HCT116 (cell line): ENCODE measurements at regions not wholly inside any gene's neighbourhood (a gene's known extent, or its start where the extent isn't known, plus 50 kb on each side); places are given as distances from the start of the nearest gene placed in this dataset.

Experiments used
- ATAC-seq: fragments of 200-7000 bp; cut with Tn5 transposase; 2 replicates; pipeline ENCODE4 v1.9.1; 2020; ENCODE audit warnings: mild to moderate bottlenecking, moderate library complexity
- BruUV-seq: library from RNA; stranded (reverse); fragments of 400-500 nt; replicated peaks from 2 replicates; lab custom pipeline; 2021; lab: Mats Ljungman, UMichigan
- CTCF ChIA-PET: fragments of 300-600 bp; sonication (Branson Sonifier 250); formaldehyde crosslinking; loops from one replicate; lab custom pipeline; 2021; ENCODE audit warnings: antibody characterized with exemption; lab: Charles Lee
- POLR2A ChIA-PET: fragments of 300-600, 350-600 bp; sonication (Branson Sonifier 250); formaldehyde crosslinking; loops from one replicate; lab custom pipeline; 2021; ENCODE audit warnings: antibody characterized with exemption; lab: Charles Lee
- RAD21 ChIA-PET, 2 experiments: fragments of 300-600 bp; sonication (Branson Sonifier 250); formaldehyde crosslinking; loops; one replicate each; lab custom pipeline; 2023; ENCODE audit warnings: low total read pairs in 2 of 2; ENCODE audit not compliant: uncharacterized antibody in 2 of 2, unreplicated experiment in 2 of 2, low non-redundant PET in 1 of 2; lab: Charles Lee
- DNase-seq: peaks from one replicate; pipeline ENCODE4 v3.0.0-alpha.2; 2010; ENCODE audit warnings: low read depth, low spot score
- H2AFZ ChIP-seq: fragments of 200-600 bp; shearing (Covaris generic), sonication (generic); 2 replicates; pipeline ENCODE4 v1.6.1; 2017; ENCODE audit warnings: low read depth, mixed run types, mixed read lengths, antibody characterized with exemption, low read length; ENCODE audit not compliant: poor library complexity, severe bottlenecking
- H3K27ac ChIP-seq: 2 replicates; pipeline ENCODE4 v1.5.1; 2012; ENCODE audit warnings: low read depth, low read length
- H3K27me3 ChIP-seq: fragments of 200-600 bp; sonication (generic); 2 replicates; pipeline ENCODE4 v1.6.1; 2016; ENCODE audit warnings: mixed run types, low read length, mixed read lengths; ENCODE audit not compliant: insufficient read depth
- H3K36me3 ChIP-seq, 2 experiments: fragments of 200-500 bp in 1 of 2; fragments of 200-600 bp in 1 of 2; sonication (Bioruptor generic) in 1 of 2; sonication (generic) in 1 of 2; 2 replicates each; pipeline versions ENCODE4 v1.5.1 to v1.6.1; 2014 to 2016; ENCODE audit warnings: low read length in 2 of 2, inconsistent platforms in 1 of 2, mixed read lengths in 1 of 2, mixed run types in 1 of 2; ENCODE audit not compliant: insufficient read depth in 2 of 2, control insufficient read depth in 1 of 2
- H3K4me1 ChIP-seq, 2 experiments: fragments of 200-600 bp in 1 of 2; sonication (generic) in 1 of 2; 2 replicates each; pipeline versions ENCODE4 v1.5.1 to v1.6.1; 2012 to 2017; ENCODE audit warnings: low read length in 2 of 2, inconsistent platforms in 1 of 2, mild to moderate bottlenecking in 1 of 2, mixed read lengths in 1 of 2, mixed run types in 1 of 2, moderate library complexity in 1 of 2; ENCODE audit not compliant: insufficient read depth in 2 of 2, control insufficient read depth in 1 of 2
- H3K4me2 ChIP-seq: fragments of 200-600 bp; sonication (generic); 2 replicates; pipeline ENCODE4 v1.6.1; 2017; ENCODE audit warnings: mixed run types, low read length, mixed read lengths
- H3K4me3 ChIP-seq, 2 experiments: fragments of 200-600 bp in 1 of 2; sonication (generic) in 1 of 2; replicated peaks in 1 of 2; 2 replicates each; pipeline ENCODE4 v1.5.1; 2011 to 2016; ENCODE audit warnings: low read length in 2 of 2, control low read depth in 1 of 2, low read depth in 1 of 2, mild to moderate bottlenecking in 1 of 2, mixed read lengths in 1 of 2, mixed run types in 1 of 2
- H3K79me2 ChIP-seq: fragments of 200-600 bp; sonication (generic); 2 replicates; pipeline ENCODE4 v1.6.1; 2017; ENCODE audit warnings: mild to moderate bottlenecking, mixed run types, low read length, moderate library complexity, mixed read lengths; ENCODE audit not compliant: insufficient read depth
- H3K9ac ChIP-seq: fragments of 200-600 bp; sonication (generic); 2 replicates; pipeline ENCODE4 v1.6.1; 2016; ENCODE audit warnings: low read length, mixed read lengths
- H3K9me2 ChIP-seq: fragments of 200-600 bp; sonication (generic), shearing (Covaris generic); 2 replicates; pipeline ENCODE4 v1.6.1; 2017; ENCODE audit warnings: mixed run types, mild to moderate bottlenecking, moderate library complexity; ENCODE audit not compliant: insufficient read depth
- H3K9me3 ChIP-seq, 2 experiments: fragments of 200-500 bp in 1 of 2; fragments of 200-600 bp in 1 of 2; sonication (Bioruptor generic) in 1 of 2; sonication (generic) in 1 of 2; 2 replicates each; pipeline ENCODE4 v1.6.1; 2014 to 2017; ENCODE audit warnings: low read length in 2 of 2, mixed read lengths in 2 of 2, inconsistent platforms in 1 of 2, low read depth in 1 of 2, mild to moderate bottlenecking in 1 of 2, mixed run types in 1 of 2, moderate library complexity in 1 of 2; ENCODE audit not compliant: control insufficient read depth in 1 of 2, insufficient read depth in 1 of 2
- H4K20me1 ChIP-seq: fragments of 200-600 bp; sonication (generic), shearing (Covaris generic); 2 replicates; pipeline ENCODE4 v1.6.1; 2017; ENCODE audit warnings: mixed run types, mild to moderate bottlenecking, moderate library complexity; ENCODE audit not compliant: insufficient read depth
- CEBPB ChIP-seq: IDR thresholded peaks from 2 replicates; pipeline ENCODE4 v1.6.1; 2012; ENCODE audit warnings: low read depth
- POLR2A ChIP-seq: IDR thresholded peaks from 2 replicates; pipeline ENCODE4 v1.7.0; 2011; ENCODE audit warnings: borderline replicate concordance; ENCODE audit not compliant: insufficient read depth, insufficient read length; ENCODE audit errors: extremely low read depth
- POLR2AphosphoS5 ChIP-seq: IDR thresholded peaks from 2 replicates; pipeline ENCODE4 v1.6.1; 2011; ENCODE audit warnings: mild to moderate bottlenecking, low read depth, low read length, moderate library complexity
- SIN3A ChIP-seq: IDR thresholded peaks from 2 replicates; pipeline ENCODE4 v1.6.1; 2012; ENCODE audit warnings: low read depth
- SP1 ChIP-seq: IDR thresholded peaks from 2 replicates; pipeline ENCODE4 v1.6.1; 2012; ENCODE audit warnings: low read depth
- TCF7L2 ChIP-seq: IDR thresholded peaks from 2 replicates; pipeline ENCODE4 v1.7.0; 2011; ENCODE audit warnings: borderline replicate concordance, inconsistent platforms; ENCODE audit not compliant: insufficient read depth, insufficient read length; ENCODE audit errors: extremely low read depth
- ZFX ChIP-seq: fragments of 450-650 bp; IDR thresholded peaks from 2 replicates; pipeline ENCODE4 v1.6.1; 2017
- intact Hi-C: fragments of 100-400 bp; cut with micrococcal nuclease; formaldehyde crosslinking; loops from 2 replicates; pipeline ENCODE4 v1.10.0; 2022
- TF ChIP-seq, protein P1 (sequence below): IDR thresholded peaks from 2 replicates; pipeline ENCODE4 v1.6.1; 2011; ENCODE audit warnings: mild to moderate bottlenecking, low read length, moderate library complexity; ENCODE audit not compliant: insufficient replicate concordance; ENCODE audit errors: extremely low read depth

DNA sequence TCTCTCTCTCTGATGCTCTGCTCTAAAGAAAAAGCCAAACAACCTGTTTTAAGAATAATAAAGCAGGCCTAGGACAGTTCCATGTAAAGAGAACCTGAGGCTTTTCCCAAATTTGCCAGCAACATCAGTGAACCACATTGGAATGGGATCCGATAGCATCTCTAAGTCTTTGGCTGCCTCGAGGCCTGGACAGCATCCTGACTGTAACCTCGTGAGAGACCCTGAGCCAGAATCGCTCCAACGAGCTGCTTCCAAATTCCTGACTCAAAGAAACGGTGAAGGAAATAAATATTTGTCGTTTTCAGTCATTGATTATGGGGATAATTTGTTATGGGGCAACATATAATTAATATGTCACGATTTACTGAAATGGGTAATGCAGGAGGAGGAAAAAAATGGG is 1012.8 kb downstream of the ROBO2 start:
- H3K9ac ChIP-seq, result no peak overlapping the region
- ChIA-PET RAD21 (no interaction called here), CTCF (no interaction called here), POLR2A (no interaction called here)
- H3K27me3 ChIP-seq, result no peaks in the 10 kb centered on the region
- no peak for ATAC-seq
- no peak overlapping the region for H3K4me3 ChIP-seq
- no peaks in the 10 kb centered on the region for H3K9me2 ChIP-seq
- H3K4me1 ChIP-seq, result no peaks in the 10 kb centered on the region
- no peak overlapping the region for H3K27ac ChIP-seq
- intact Hi-C loops, result no loop called here
- peaks cover 5 to 24% of the 10 kb centered on the region in 2 experiments; a peak in 3 of 4 replicates for H3K9me3 ChIP-seq
- no peaks in the 10 kb centered on the region for H3K79me2 ChIP-seq
- H4K20me1 ChIP-seq, result no peaks in the 10 kb centered on the region
- H3K4me2 ChIP-seq, result no peak overlapping the region
- BruUV-seq, result no TSS peak
- no peaks in the 10 kb centered on the region for H3K36me3 ChIP-seq
- no peak overlapping the region for H2AFZ ChIP-seq
- TF ChIP-seq TCF7L2, result no peak
- TF ChIP-seq, all 23 proteins: peak for 0
- DNase-seq, result no peak

DNA sequence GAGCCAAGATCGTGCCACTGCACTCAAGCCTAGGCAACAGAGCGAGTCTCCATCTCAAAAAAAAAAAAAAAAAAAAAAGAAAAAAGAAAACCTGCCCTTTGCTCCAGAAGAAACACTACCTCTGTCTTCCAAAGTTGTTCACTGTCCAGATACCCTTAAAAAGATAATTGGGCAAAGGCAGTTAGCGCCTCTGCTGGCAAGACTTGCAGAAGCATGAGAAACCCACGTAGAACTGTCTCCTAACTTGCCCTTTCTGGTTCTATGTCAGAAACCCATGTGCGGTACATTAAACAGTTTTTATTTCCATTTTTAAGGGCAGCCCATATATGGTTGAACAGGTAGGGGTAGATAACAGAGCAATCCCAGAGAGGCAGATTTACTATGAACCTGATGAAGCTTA is 1026.4 kb downstream of the ROBO2 start:
- Histone ChIP-seq H3K4me3 (no peak overlapping the region), H3K9me3 (peaks cover 7 to 19% of the 10 kb centered on the region in 2 experiments; a peak in 3 of 4 replicates), H3K4me2 (no peak overlapping the region), H3K9me2 (no peaks in the 10 kb centered on the region), H3K27me3 (no peaks in the 10 kb centered on the region), H3K9ac (no peak overlapping the region), H2AFZ (no peak overlapping the region), H3K79me2 (no peaks in the 10 kb centered on the region), H3K27ac (no peak overlapping the region), H3K4me1 (no peaks in the 10 kb centered on the region), H3K36me3 (no peaks in the 10 kb centered on the region), H4K20me1 (no peaks in the 10 kb centered on the region)
- intact Hi-C loops, result no loop called here
- TF ChIP-seq SIN3A, result no peak
- TF ChIP-seq CEBPB, result no peak
- TF ChIP-seq SP1, result no peak
- TF ChIP-seq, protein P1, sequence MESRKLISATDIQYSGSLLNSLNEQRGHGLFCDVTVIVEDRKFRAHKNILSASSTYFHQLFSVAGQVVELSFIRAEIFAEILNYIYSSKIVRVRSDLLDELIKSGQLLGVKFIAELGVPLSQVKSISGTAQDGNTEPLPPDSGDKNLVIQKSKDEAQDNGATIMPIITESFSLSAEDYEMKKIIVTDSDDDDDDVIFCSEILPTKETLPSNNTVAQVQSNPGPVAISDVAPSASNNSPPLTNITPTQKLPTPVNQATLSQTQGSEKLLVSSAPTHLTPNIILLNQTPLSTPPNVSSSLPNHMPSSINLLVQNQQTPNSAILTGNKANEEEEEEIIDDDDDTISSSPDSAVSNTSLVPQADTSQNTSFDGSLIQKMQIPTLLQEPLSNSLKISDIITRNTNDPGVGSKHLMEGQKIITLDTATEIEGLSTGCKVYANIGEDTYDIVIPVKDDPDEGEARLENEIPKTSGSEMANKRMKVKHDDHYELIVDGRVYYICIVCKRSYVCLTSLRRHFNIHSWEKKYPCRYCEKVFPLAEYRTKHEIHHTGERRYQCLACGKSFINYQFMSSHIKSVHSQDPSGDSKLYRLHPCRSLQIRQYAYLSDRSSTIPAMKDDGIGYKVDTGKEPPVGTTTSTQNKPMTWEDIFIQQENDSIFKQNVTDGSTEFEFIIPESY, result no peak
- no peak for TF ChIP-seq ZFX
- TF ChIP-seq POLR2AphosphoS5, result no peak
- TF ChIP-seq POLR2A, result no peak
- BruUV-seq, result no TSS peak
- ChIA-PET RAD21 (no interaction called here), POLR2A (no interaction called here), CTCF (no interaction called here)
- no peak for DNase-seq
- no peak for ATAC-seq
